HCT116 (cell line): ENCODE measurements at regions not wholly inside any gene's neighbourhood (a gene's known extent, or its start where the extent isn't known, plus 50 kb on each side); places are given as distances from the start of the nearest gene placed in this dataset.

Experiments used
- ATAC-seq: fragments of 200-7000 bp; cut with Tn5 transposase; 2 replicates; pipeline ENCODE4 v1.9.1; 2020; ENCODE audit warnings: mild to moderate bottlenecking, moderate library complexity
- BruUV-seq: library from RNA; stranded (reverse); fragments of 400-500 nt; replicated peaks from 2 replicates; lab custom pipeline; 2021; lab: Mats Ljungman, UMichigan
- CTCF ChIA-PET: fragments of 300-600 bp; sonication (Branson Sonifier 250); formaldehyde crosslinking; loops from one replicate; lab custom pipeline; 2021; ENCODE audit warnings: antibody characterized with exemption; lab: Charles Lee
- POLR2A ChIA-PET: fragments of 300-600, 350-600 bp; sonication (Branson Sonifier 250); formaldehyde crosslinking; loops from one replicate; lab custom pipeline; 2021; ENCODE audit warnings: antibody characterized with exemption; lab: Charles Lee
- RAD21 ChIA-PET, 2 experiments: fragments of 300-600 bp; sonication (Branson Sonifier 250); formaldehyde crosslinking; loops; one replicate each; lab custom pipeline; 2023; ENCODE audit warnings: low total read pairs in 2 of 2; ENCODE audit not compliant: uncharacterized antibody in 2 of 2, unreplicated experiment in 2 of 2, low non-redundant PET in 1 of 2; lab: Charles Lee
- DNase-seq: peaks from one replicate; pipeline ENCODE4 v3.0.0-alpha.2; 2010; ENCODE audit warnings: low read depth, low spot score
- H2AFZ ChIP-seq: fragments of 200-600 bp; shearing (Covaris generic), sonication (generic); 2 replicates; pipeline ENCODE4 v1.6.1; 2017; ENCODE audit warnings: low read depth, mixed run types, mixed read lengths, antibody characterized with exemption, low read length; ENCODE audit not compliant: poor library complexity, severe bottlenecking
- H3K27ac ChIP-seq: 2 replicates; pipeline ENCODE4 v1.5.1; 2012; ENCODE audit warnings: low read depth, low read length
- H3K27me3 ChIP-seq: fragments of 200-600 bp; sonication (generic); 2 replicates; pipeline ENCODE4 v1.6.1; 2016; ENCODE audit warnings: mixed run types, low read length, mixed read lengths; ENCODE audit not compliant: insufficient read depth
- H3K36me3 ChIP-seq, 2 experiments: fragments of 200-500 bp in 1 of 2; fragments of 200-600 bp in 1 of 2; sonication (Bioruptor generic) in 1 of 2; sonication (generic) in 1 of 2; 2 replicates each; pipeline versions ENCODE4 v1.5.1 to v1.6.1; 2014 to 2016; ENCODE audit warnings: low read length in 2 of 2, inconsistent platforms in 1 of 2, mixed read lengths in 1 of 2, mixed run types in 1 of 2; ENCODE audit not compliant: insufficient read depth in 2 of 2, control insufficient read depth in 1 of 2
- H3K4me1 ChIP-seq, 2 experiments: fragments of 200-600 bp in 1 of 2; sonication (generic) in 1 of 2; 2 replicates each; pipeline versions ENCODE4 v1.5.1 to v1.6.1; 2012 to 2017; ENCODE audit warnings: low read length in 2 of 2, inconsistent platforms in 1 of 2, mild to moderate bottlenecking in 1 of 2, mixed read lengths in 1 of 2, mixed run types in 1 of 2, moderate library complexity in 1 of 2; ENCODE audit not compliant: insufficient read depth in 2 of 2, control insufficient read depth in 1 of 2
- H3K4me2 ChIP-seq: fragments of 200-600 bp; sonication (generic); 2 replicates; pipeline ENCODE4 v1.6.1; 2017; ENCODE audit warnings: mixed run types, low read length, mixed read lengths
- H3K4me3 ChIP-seq, 2 experiments: fragments of 200-600 bp in 1 of 2; sonication (generic) in 1 of 2; replicated peaks in 1 of 2; 2 replicates each; pipeline ENCODE4 v1.5.1; 2011 to 2016; ENCODE audit warnings: low read length in 2 of 2, control low read depth in 1 of 2, low read depth in 1 of 2, mild to moderate bottlenecking in 1 of 2, mixed read lengths in 1 of 2, mixed run types in 1 of 2
- H3K79me2 ChIP-seq: fragments of 200-600 bp; sonication (generic); 2 replicates; pipeline ENCODE4 v1.6.1; 2017; ENCODE audit warnings: mild to moderate bottlenecking, mixed run types, low read length, moderate library complexity, mixed read lengths; ENCODE audit not compliant: insufficient read depth
- H3K9ac ChIP-seq: fragments of 200-600 bp; sonication (generic); 2 replicates; pipeline ENCODE4 v1.6.1; 2016; ENCODE audit warnings: low read length, mixed read lengths
- H3K9me2 ChIP-seq: fragments of 200-600 bp; sonication (generic), shearing (Covaris generic); 2 replicates; pipeline ENCODE4 v1.6.1; 2017; ENCODE audit warnings: mixed run types, mild to moderate bottlenecking, moderate library complexity; ENCODE audit not compliant: insufficient read depth
- H3K9me3 ChIP-seq, 2 experiments: fragments of 200-500 bp in 1 of 2; fragments of 200-600 bp in 1 of 2; sonication (Bioruptor generic) in 1 of 2; sonication (generic) in 1 of 2; 2 replicates each; pipeline ENCODE4 v1.6.1; 2014 to 2017; ENCODE audit warnings: low read length in 2 of 2, mixed read lengths in 2 of 2, inconsistent platforms in 1 of 2, low read depth in 1 of 2, mild to moderate bottlenecking in 1 of 2, mixed run types in 1 of 2, moderate library complexity in 1 of 2; ENCODE audit not compliant: control insufficient read depth in 1 of 2, insufficient read depth in 1 of 2
- H4K20me1 ChIP-seq: fragments of 200-600 bp; sonication (generic), shearing (Covaris generic); 2 replicates; pipeline ENCODE4 v1.6.1; 2017; ENCODE audit warnings: mixed run types, mild to moderate bottlenecking, moderate library complexity; ENCODE audit not compliant: insufficient read depth
- CBX3 ChIP-seq: IDR thresholded peaks from 2 replicates; pipeline ENCODE4 v1.6.1; 2012; ENCODE audit warnings: low read depth
- ELF1 ChIP-seq: IDR thresholded peaks from 2 replicates; pipeline ENCODE4 v1.6.1; 2012; ENCODE audit warnings: low read depth, borderline replicate concordance
- EZH2phosphoT487 ChIP-seq: fragments of 200-600 bp; IDR thresholded peaks from 2 replicates; pipeline ENCODE4 v1.6.1; 2018; ENCODE audit warnings: antibody characterized with exemption, borderline replicate concordance
- POLR2AphosphoS5 ChIP-seq: IDR thresholded peaks from 2 replicates; pipeline ENCODE4 v1.6.1; 2011; ENCODE audit warnings: mild to moderate bottlenecking, low read depth, low read length, moderate library complexity
- RAD21 ChIP-seq: IDR thresholded peaks from 2 replicates; pipeline ENCODE4 v1.6.1; 2012; ENCODE audit warnings: low read depth, mild to moderate bottlenecking
- SIN3A ChIP-seq: IDR thresholded peaks from 2 replicates; pipeline ENCODE4 v1.6.1; 2012; ENCODE audit warnings: low read depth
- SP1 ChIP-seq: IDR thresholded peaks from 2 replicates; pipeline ENCODE4 v1.6.1; 2012; ENCODE audit warnings: low read depth
- SRF ChIP-seq: IDR thresholded peaks from 2 replicates; pipeline ENCODE4 v1.6.1; 2012; ENCODE audit warnings: low read depth
- ZFX ChIP-seq: fragments of 450-650 bp; IDR thresholded peaks from 2 replicates; pipeline ENCODE4 v1.6.1; 2017
- intact Hi-C: fragments of 100-400 bp; cut with micrococcal nuclease; formaldehyde crosslinking; loops from 2 replicates; pipeline ENCODE4 v1.10.0; 2022
- TF ChIP-seq, protein P1 (sequence below): IDR thresholded peaks from 2 replicates; pipeline ENCODE4 v1.6.1; 2011; ENCODE audit warnings: mild to moderate bottlenecking, low read length, moderate library complexity; ENCODE audit not compliant: insufficient replicate concordance; ENCODE audit errors: extremely low read depth
- TF ChIP-seq, protein P2 (sequence below), 3 experiments: fragments of 200-600 bp in 1 of 3; sonication (generic) in 1 of 3; IDR thresholded peaks in 2 of 3; conservative IDR thresholded peaks in 1 of 3; 2 replicates each; pipeline ENCODE4 v1.5.1; 2012 to 2017; ENCODE audit warnings: low read depth in 2 of 3, low read length in 2 of 3, antibody characterized with exemption in 1 of 3, borderline replicate concordance in 1 of 3, control low read depth in 1 of 3, mild to moderate bottlenecking in 1 of 3, mixed read lengths in 1 of 3, mixed run types in 1 of 3, moderate library complexity in 1 of 3; ENCODE audit not compliant: insufficient read depth in 1 of 3
- TF ChIP-seq, protein P3 (sequence below): IDR thresholded peaks from 2 replicates; pipeline ENCODE4 v1.6.1; 2012

DNA sequence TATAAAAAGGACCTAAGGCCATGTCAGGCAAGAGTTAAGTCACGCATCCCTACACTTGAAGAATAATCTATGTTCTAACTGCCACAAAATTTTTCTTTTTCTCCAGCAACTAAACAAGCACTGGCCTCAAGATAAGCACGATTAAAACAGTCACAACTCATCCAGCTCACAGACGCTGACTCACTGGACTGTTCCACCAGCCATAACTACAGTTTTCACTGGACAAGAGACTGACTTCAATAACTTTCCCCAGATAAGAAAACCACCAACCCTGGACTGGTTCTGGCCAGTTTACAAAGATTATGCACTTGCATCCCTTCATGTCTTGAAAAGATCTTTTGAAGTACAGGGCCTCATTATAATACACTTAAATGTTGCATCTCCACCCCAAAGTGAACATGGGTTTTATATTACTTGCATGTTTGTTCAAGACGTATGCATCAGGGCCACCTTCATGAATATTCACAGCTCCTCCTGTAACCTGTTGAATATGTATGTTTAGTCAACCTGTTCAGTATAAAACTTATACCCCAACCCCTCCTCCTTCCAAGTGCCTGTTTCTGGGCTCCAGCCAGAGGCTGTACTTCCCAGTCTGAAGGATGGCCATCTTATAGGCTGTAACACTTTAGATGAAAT lies 129.3 kb upstream of the EPB41L4A start:
- no TSS peak for BruUV-seq
- RAD21 ChIA-PET, result no interaction called here
- H4K20me1 ChIP-seq, result no peaks in the 10 kb centered on the region
- POLR2A ChIA-PET, result no interaction called here
- H3K27me3 ChIP-seq, result peaks cover 8% of the 10 kb centered on the region; the same call in 1 of the 2 replicates
- no peak overlapping the region for H2AFZ ChIP-seq
- no peak for DNase-seq
- CTCF ChIA-PET, result no interaction called here
- intact Hi-C loops, result loop anchor here (5.0 kb wide), 1 partner anchor 374 kb away; the partner anchor contains the start of gene REEP5
- H3K27ac ChIP-seq, result no peak overlapping the region
- H3K9me2 ChIP-seq, result no peaks in the 10 kb centered on the region
- TF ChIP-seq SRF (no peak), ZFX (no peak), POLR2AphosphoS5 (no peak), CBX3 (no peak), RAD21 (no peak), SIN3A (no peak), ELF1 (no peak), SP1 (no peak), EZH2phosphoT487 (no peak)
- TF ChIP-seq, protein P1, sequence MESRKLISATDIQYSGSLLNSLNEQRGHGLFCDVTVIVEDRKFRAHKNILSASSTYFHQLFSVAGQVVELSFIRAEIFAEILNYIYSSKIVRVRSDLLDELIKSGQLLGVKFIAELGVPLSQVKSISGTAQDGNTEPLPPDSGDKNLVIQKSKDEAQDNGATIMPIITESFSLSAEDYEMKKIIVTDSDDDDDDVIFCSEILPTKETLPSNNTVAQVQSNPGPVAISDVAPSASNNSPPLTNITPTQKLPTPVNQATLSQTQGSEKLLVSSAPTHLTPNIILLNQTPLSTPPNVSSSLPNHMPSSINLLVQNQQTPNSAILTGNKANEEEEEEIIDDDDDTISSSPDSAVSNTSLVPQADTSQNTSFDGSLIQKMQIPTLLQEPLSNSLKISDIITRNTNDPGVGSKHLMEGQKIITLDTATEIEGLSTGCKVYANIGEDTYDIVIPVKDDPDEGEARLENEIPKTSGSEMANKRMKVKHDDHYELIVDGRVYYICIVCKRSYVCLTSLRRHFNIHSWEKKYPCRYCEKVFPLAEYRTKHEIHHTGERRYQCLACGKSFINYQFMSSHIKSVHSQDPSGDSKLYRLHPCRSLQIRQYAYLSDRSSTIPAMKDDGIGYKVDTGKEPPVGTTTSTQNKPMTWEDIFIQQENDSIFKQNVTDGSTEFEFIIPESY, result no peak
- TF ChIP-seq, protein P2, sequence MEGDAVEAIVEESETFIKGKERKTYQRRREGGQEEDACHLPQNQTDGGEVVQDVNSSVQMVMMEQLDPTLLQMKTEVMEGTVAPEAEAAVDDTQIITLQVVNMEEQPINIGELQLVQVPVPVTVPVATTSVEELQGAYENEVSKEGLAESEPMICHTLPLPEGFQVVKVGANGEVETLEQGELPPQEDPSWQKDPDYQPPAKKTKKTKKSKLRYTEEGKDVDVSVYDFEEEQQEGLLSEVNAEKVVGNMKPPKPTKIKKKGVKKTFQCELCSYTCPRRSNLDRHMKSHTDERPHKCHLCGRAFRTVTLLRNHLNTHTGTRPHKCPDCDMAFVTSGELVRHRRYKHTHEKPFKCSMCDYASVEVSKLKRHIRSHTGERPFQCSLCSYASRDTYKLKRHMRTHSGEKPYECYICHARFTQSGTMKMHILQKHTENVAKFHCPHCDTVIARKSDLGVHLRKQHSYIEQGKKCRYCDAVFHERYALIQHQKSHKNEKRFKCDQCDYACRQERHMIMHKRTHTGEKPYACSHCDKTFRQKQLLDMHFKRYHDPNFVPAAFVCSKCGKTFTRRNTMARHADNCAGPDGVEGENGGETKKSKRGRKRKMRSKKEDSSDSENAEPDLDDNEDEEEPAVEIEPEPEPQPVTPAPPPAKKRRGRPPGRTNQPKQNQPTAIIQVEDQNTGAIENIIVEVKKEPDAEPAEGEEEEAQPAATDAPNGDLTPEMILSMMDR (IDR thresholded peaks at IDR 0.05 in 2 of 3, conservative IDR thresholded peaks at IDR 0.05 in 1 of 3; ENCODE audit: borderline replicate concordance in 1 of 3, insufficient read depth in 1 of 3, low read depth in 2 of 3, low read length in 2 of 3), result no peak
- TF ChIP-seq, protein P3, sequence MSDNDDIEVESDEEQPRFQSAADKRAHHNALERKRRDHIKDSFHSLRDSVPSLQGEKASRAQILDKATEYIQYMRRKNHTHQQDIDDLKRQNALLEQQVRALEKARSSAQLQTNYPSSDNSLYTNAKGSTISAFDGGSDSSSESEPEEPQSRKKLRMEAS, result no peak
- H3K9ac ChIP-seq, result no peak overlapping the region
- H3K9me3 ChIP-seq, result no peaks in the 10 kb centered on the region
- no peaks in the 10 kb centered on the region for H3K36me3 ChIP-seq
- no peak overlapping the region for H3K4me3 ChIP-seq
- no peak for ATAC-seq
- H3K4me1 ChIP-seq, result no peaks in the 10 kb centered on the region
- H3K4me2 ChIP-seq, result no peak overlapping the region
- no peaks in the 10 kb centered on the region for H3K79me2 ChIP-seq
